Fibroblast of pulmonary artery (primary cell): ENCODE measurements at regions not wholly inside any gene's neighbourhood (a gene's known extent, or its start where the extent isn't known, plus 50 kb on each side); places are given as distances from the start of the nearest gene placed in this dataset.

Experiments
- DNase-seq: peaks from one replicate; pipeline ENCODE4 v3.0.0-alpha.2; 2010; ENCODE audit warnings: low read depth
- H3K4me3 ChIP-seq: replicated peaks from 2 replicates; pipeline ENCODE4 v1.5.1; 2011; ENCODE audit warnings: low read depth, mild to moderate bottlenecking, control low read depth, low read length, moderate library complexity
- TF ChIP-seq, protein P1 (sequence below): IDR thresholded peaks from 2 replicates; pipeline ENCODE4 v1.5.1; 2011; ENCODE audit warnings: mild to moderate bottlenecking, control low read depth, low read length, inconsistent platforms; ENCODE audit errors: missing control alignments

DNA sequence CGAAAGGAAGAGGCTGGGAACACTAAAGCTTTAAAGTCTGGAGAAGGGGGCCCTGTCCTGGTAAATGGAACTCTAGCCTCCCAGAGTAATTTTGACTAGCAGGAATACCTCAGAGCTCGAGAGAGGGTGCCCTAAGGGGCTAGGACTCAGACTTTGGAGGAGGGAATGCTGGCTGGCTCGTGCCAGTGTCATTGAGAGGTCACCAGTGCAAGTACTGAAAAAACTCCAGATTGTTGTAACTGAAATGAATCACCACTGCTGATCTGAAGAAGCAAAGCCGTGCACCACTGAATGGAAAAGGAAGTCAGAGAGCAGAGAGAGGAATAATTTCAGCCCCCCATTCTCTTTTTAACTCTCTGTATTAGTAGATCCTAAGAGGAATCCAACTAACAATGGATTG is 690.2 kb downstream of the FAT4 start:
- TF ChIP-seq, protein P1, sequence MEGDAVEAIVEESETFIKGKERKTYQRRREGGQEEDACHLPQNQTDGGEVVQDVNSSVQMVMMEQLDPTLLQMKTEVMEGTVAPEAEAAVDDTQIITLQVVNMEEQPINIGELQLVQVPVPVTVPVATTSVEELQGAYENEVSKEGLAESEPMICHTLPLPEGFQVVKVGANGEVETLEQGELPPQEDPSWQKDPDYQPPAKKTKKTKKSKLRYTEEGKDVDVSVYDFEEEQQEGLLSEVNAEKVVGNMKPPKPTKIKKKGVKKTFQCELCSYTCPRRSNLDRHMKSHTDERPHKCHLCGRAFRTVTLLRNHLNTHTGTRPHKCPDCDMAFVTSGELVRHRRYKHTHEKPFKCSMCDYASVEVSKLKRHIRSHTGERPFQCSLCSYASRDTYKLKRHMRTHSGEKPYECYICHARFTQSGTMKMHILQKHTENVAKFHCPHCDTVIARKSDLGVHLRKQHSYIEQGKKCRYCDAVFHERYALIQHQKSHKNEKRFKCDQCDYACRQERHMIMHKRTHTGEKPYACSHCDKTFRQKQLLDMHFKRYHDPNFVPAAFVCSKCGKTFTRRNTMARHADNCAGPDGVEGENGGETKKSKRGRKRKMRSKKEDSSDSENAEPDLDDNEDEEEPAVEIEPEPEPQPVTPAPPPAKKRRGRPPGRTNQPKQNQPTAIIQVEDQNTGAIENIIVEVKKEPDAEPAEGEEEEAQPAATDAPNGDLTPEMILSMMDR = no peak
- no peak overlapping the region for H3K4me3 ChIP-seq
- peak; percentile 49 for DNase-seq

DNA sequence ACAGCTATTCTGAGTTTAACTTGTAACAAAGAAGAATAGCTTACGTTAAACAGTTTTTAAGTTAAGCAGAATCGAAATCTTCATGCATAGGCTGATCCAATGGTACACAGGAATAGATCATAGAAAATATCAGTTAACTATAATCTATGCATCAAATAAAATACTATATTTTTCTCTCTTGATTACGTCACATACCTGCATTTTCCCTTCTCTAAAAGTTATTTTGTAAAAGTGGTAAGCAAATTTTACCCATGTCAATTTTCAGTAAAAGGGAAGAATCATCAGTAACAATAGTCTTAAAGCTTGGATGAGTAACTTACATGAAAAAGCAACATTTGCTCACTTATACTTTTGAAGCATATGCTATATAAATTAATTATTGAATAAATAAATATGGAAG is 692.4 kb downstream of the FAT4 start:
- no peak for DNase-seq
- H3K4me3 ChIP-seq = no peak overlapping the region
- TF ChIP-seq, protein P1 = no peak

DNA sequence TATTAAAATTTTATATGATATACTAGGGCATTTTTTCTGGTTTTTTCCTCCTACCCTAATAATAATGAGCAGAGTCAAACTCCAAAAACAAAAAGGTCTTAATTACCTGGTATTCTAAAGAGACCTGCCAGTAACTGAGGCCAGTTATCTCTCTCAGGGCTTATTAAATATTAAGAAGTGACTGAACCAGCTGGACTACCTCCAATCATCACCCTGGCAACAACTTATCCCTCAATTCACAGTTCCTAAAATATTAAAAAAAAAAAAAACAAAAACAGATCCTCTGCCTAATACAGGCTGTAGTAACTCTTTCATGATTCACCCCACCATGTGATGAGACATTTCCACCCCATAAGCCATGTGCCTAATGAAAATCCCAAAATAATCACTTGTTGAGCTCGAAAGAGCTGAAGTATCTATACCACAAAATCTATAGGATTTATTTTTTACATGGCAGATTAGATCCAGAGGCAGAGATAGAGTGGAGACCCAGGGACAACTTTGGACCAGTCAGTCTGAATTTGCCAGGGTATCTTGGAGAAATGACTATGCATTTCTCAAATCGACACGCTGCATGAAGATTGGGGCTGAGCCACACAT is 698.0 kb downstream of the FAT4 start:
- TF ChIP-seq, protein P1 = no peak
- DNase-seq = no peak
- no peak overlapping the region for H3K4me3 ChIP-seq

DNA sequence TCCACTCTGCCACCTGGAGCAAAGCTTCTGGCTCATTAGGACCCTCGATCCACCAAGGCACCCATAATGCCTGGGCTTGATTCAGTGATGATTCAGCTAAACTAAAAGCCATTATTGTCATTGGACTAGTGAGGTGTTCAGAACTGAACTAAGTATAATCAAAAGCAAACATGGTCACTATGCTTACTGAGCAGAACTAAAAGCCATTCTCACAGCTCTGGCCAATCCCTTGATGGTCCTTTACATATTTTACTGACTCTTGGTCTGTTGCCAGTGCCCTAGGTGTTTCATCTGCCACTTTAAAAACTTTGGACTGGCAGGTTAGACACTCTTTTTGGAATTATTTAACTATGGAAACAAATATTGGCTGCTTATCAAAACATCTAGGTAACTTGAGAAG is 703.5 kb downstream of the FAT4 start:
- no peak overlapping the region for H3K4me3 ChIP-seq
- no peak for DNase-seq
- TF ChIP-seq, protein P1 = no peak

DNA sequence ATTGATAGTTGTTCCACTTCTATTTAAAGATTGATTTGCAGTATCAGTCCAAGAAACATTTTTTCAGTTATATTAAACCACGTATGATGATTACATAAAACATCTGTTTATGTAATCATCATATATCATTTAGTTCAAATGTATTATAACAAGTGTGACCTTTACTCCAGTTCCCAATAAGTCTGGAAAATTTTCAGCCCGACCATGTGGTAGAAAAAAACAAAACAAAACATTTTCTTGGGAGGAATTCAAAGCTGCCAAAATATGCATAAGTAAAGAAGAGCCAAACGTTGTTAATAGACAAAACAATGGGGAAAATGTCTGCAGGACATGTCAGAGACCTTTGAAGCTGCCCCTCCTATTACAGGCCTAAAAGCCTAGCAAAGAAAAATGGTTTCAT is 709.1 kb downstream of the FAT4 start:
- peak; percentile 22 for DNase-seq
- H3K4me3 ChIP-seq = no peak overlapping the region
- TF ChIP-seq, protein P1 = no peak

DNA sequence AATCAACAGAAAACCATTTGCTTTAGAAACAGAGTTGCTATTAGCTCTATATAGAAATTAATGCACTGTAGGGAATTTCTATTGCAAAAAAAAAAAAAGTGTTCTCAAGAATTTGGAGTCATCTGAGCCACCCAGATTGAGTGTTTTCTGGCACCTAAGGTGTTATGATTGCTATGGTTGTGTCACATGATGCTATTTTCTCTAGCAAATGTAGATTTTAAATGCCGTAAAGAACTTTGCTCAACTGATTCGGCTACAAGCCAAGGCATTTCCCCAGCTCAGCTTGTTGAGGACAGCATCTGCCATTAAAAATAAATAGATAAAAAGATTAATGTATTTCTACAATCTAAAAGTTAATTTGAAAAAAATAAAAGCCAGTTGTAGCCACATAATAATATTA is 712.8 kb downstream of the FAT4 start:
- TF ChIP-seq, protein P1 = no peak
- H3K4me3 ChIP-seq = no peak overlapping the region

DNA sequence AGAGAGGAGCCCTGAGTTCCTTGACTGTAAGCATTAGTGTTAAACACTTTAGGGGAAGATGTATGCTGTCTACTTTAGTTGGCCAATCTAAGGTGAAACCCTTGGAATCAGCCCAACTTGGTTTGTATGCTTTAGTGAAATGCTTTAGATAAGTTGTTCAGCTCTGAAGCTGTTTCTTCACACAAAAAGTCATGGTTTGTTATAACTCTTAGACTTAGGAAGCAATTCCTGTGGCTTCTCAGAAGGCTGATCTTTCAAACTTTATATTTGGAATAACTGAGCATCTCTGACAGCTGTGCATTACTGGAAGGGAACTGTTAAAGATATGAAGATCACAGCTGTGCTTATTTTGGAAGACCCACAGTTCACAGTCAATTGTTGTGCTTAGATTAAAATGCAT is 714.1 kb downstream of the FAT4 start:
- H3K4me3 ChIP-seq = no peak overlapping the region
- DNase-seq = peak; percentile 24
- TF ChIP-seq, protein P1 = no peak

More for the DNA sequence above, 712.8 kb downstream of the FAT4 start:
- no peak for DNase-seq
